H1 (cell line): ENCODE measurements at regions not wholly inside any gene's neighbourhood (a gene's known extent, or its start where the extent isn't known, plus 50 kb on each side); places are given as distances from the start of the nearest gene placed in this dataset.
"Not testable (repeated sequence)": the region's sequence is repeated elsewhere in the genome, so short reads cannot be mapped to it uniquely, and the experiment has no call there.

Experiments
- CTCF ChIA-PET: fragments of 300-600 bp; sonication (Branson Sonifier 250); formaldehyde crosslinking; loops from one replicate; lab custom pipeline; 2021; ENCODE audit not compliant: partially characterized antibody; lab: Charles Lee
- POLR2A ChIA-PET: fragments of 300-600 bp; sonication (Branson Sonifier 250); formaldehyde crosslinking; loops from one replicate; lab custom pipeline; 2021; ENCODE audit warnings: inconsistent platforms; ENCODE audit not compliant: partially characterized antibody; lab: Charles Lee
- DNase-seq, 2 experiments: peaks; one replicate each; pipeline versions ENCODE4 v3.0.0 to v3.0.0-alpha.2; 2010 to 2022; ENCODE audit warnings: low spot score in 2 of 2, low read depth in 1 of 2, mixed read lengths in 1 of 2
- FAIRE-seq: peaks from 2 replicates; lab custom pipeline; 2011; peaks lifted over from hg19 to GRCh38; lab: Jason Lieb, UNC
- H2AFZ ChIP-seq: 2 replicates; pipeline ENCODE4 v1.8.1; 2012; ENCODE audit warnings: low read length, inconsistent platforms
- H2AK5ac ChIP-seq: 2 replicates; pipeline ENCODE4 v1.6.1; 2013; ENCODE audit warnings: low read depth, low read length
- H2BK120ac ChIP-seq: replicated peaks from 2 replicates; pipeline ENCODE3; 2013; ENCODE audit warnings: low read depth, low read length, inconsistent platforms
- H2BK12ac ChIP-seq: 2 replicates; pipeline ENCODE4 v1.6.1; 2013; ENCODE audit warnings: low read depth, low read length
- H2BK15ac ChIP-seq: 2 replicates; pipeline ENCODE4 v1.6.1; 2013; ENCODE audit warnings: low read length
- H2BK20ac ChIP-seq: 2 replicates; pipeline ENCODE4 v1.6.1; 2013; ENCODE audit warnings: low read length
- H2BK5ac ChIP-seq: 2 replicates; pipeline ENCODE4 v1.6.1; 2013; ENCODE audit warnings: low read depth, low read length
- H3K14ac ChIP-seq: 2 replicates; pipeline ENCODE4 v1.6.1; 2013; ENCODE audit warnings: inconsistent platforms; ENCODE audit not compliant: insufficient read length
- H3K18ac ChIP-seq: 2 replicates; pipeline ENCODE4 v1.6.1; 2013; ENCODE audit warnings: low read length; ENCODE audit errors: extremely low read depth
- H3K23ac ChIP-seq: 2 replicates; pipeline ENCODE4 v1.6.1; 2013; ENCODE audit warnings: inconsistent platforms; ENCODE audit not compliant: insufficient read length
- H3K23me2 ChIP-seq: 2 replicates; pipeline ENCODE4 v1.6.1; 2013; ENCODE audit warnings: low read depth, low read length
- H3K27ac ChIP-seq: 2 replicates; pipeline ENCODE4 v1.6.1; 2011; ENCODE audit warnings: low read depth, low read length, inconsistent platforms
- H3K27me3 ChIP-seq, 4 experiments: replicated peaks in 1 of 4; 1 replicate in 1 of 4; 2 replicates in 3 of 4; pipeline versions ENCODE4 v1.6.1 to v1.8.1; 2011 to 2013; ENCODE audit warnings: low read length in 3 of 4, mild to moderate bottlenecking in 3 of 4, inconsistent platforms in 2 of 4, mixed read lengths in 2 of 4, moderate library complexity in 1 of 4; ENCODE audit not compliant: control insufficient read depth in 3 of 4, insufficient read depth in 3 of 4; ENCODE audit errors: extremely low read depth in 1 of 4
- H3K36me3 ChIP-seq, 4 experiments: 2 replicates each; pipeline versions ENCODE4 v1.6.1 to v1.8.1; 2011 to 2013; ENCODE audit warnings: mild to moderate bottlenecking in 4 of 4, low read length in 3 of 4, moderate library complexity in 2 of 4, control low read depth in 1 of 4, inconsistent platforms in 1 of 4; ENCODE audit not compliant: insufficient read depth in 4 of 4, control insufficient read depth in 2 of 4
- H3K4ac ChIP-seq: replicated peaks from 2 replicates; pipeline ENCODE3; 2013; ENCODE audit warnings: low read length, low read depth, mixed read lengths, inconsistent platforms; ENCODE audit not compliant: insufficient read length
- H3K4me1 ChIP-seq, 4 experiments: replicated peaks in 1 of 4; 1 replicate in 1 of 4; 2 replicates in 3 of 4; pipeline versions ENCODE4 v1.6.1 to v1.8.1; 2011 to 2013; ENCODE audit warnings: low read length in 3 of 4, inconsistent platforms in 2 of 4, mixed read lengths in 1 of 4; ENCODE audit not compliant: insufficient read depth in 4 of 4, control insufficient read depth in 3 of 4
- H3K4me2 ChIP-seq, 2 experiments: 2 replicates each; pipeline versions ENCODE4 v1.6.1 to v1.8.1; 2011 to 2013; ENCODE audit warnings: low read depth in 2 of 2, low read length in 2 of 2, control low read depth in 1 of 2, inconsistent platforms in 1 of 2, mild to moderate bottlenecking in 1 of 2; ENCODE audit not compliant: insufficient read depth in 1 of 2
- H3K4me3 ChIP-seq, 4 experiments: fragments of 200-600, 300-600 bp in 1 of 4; sonication (generic), shearing (Covaris generic), sonication (Bioruptor Twin) in 1 of 4; 2 replicates each; pipeline versions ENCODE4 v1.5.1 to v1.8.1; 2011 to 2016; ENCODE audit warnings: low read length in 4 of 4, low read depth in 3 of 4, control low read depth in 2 of 4, inconsistent platforms in 2 of 4, mild to moderate bottlenecking in 2 of 4, mixed read lengths in 1 of 4, moderate library complexity in 1 of 4; ENCODE audit not compliant: insufficient read depth in 2 of 4; ENCODE audit errors: extremely low read depth in 1 of 4
- H3K56ac ChIP-seq: replicated peaks from 2 replicates; pipeline ENCODE3; 2013; ENCODE audit warnings: low read depth, mild to moderate bottlenecking, mixed read lengths, low read length, inconsistent platforms; ENCODE audit not compliant: insufficient read length
- H3K79me1 ChIP-seq: 2 replicates; pipeline ENCODE4 v1.6.1; 2013; ENCODE audit warnings: low read depth, low read length, control low read depth
- H3K79me2 ChIP-seq, 2 experiments: 2 replicates each; pipeline versions ENCODE4 v1.6.1 to v1.8.1; 2012 to 2013; ENCODE audit warnings: low read length in 2 of 2, mild to moderate bottlenecking in 2 of 2, inconsistent platforms in 1 of 2; ENCODE audit not compliant: insufficient read depth in 2 of 2, control insufficient read depth in 1 of 2
- H3K9ac ChIP-seq, 4 experiments: replicated peaks in 1 of 4; 1 replicate in 1 of 4; 2 replicates in 3 of 4; pipeline versions ENCODE4 v1.6.1 to v1.8.1; 2011 to 2013; ENCODE audit warnings: low read depth in 3 of 4, low read length in 3 of 4, control low read depth in 2 of 4, mild to moderate bottlenecking in 2 of 4, moderate library complexity in 2 of 4, inconsistent platforms in 1 of 4; ENCODE audit errors: extremely low read depth in 1 of 4
- H3K9me3 ChIP-seq, 2 experiments: 2 replicates each; pipeline versions ENCODE4 v1.6.1 to v1.8.1; 2012 to 2013; ENCODE audit warnings: mild to moderate bottlenecking in 2 of 2, moderate library complexity in 2 of 2, control low read depth in 1 of 2, inconsistent platforms in 1 of 2, low read depth in 1 of 2, low read length in 1 of 2, mixed read lengths in 1 of 2; ENCODE audit not compliant: insufficient read depth in 2 of 2
- H4K20me1 ChIP-seq, 2 experiments: replicated peaks in 1 of 2; 2 replicates each; pipeline versions ENCODE3 to v1.8.1; 2011 to 2013; ENCODE audit warnings: inconsistent platforms in 2 of 2, low read length in 2 of 2, mild to moderate bottlenecking in 1 of 2; ENCODE audit not compliant: insufficient read depth in 2 of 2, control insufficient read depth in 1 of 2
- H4K5ac ChIP-seq: 2 replicates; pipeline ENCODE4 v1.6.1; 2013; ENCODE audit warnings: low read length, low read depth, mixed read lengths, inconsistent platforms; ENCODE audit not compliant: insufficient read length
- H4K8ac ChIP-seq: 2 replicates; pipeline ENCODE4 v1.8.0; 2013; ENCODE audit warnings: mild to moderate bottlenecking, moderate library complexity, low read length, inconsistent platforms; ENCODE audit not compliant: insufficient read depth; ENCODE audit errors: extremely low read depth
- H4K91ac ChIP-seq: replicated peaks from 2 replicates; pipeline ENCODE3; 2013; ENCODE audit warnings: low read length, mixed read lengths, inconsistent platforms; ENCODE audit not compliant: insufficient read length
- EP300 ChIP-seq, 2 experiments: IDR thresholded peaks; 1 replicate in 1 of 2; 2 replicates in 1 of 2; pipeline ENCODE4 v1.6.1; 2011 to 2012; ENCODE audit warnings: low read depth in 2 of 2, low read length in 2 of 2, mild to moderate bottlenecking in 2 of 2, borderline replicate concordance in 1 of 2, inconsistent platforms in 1 of 2, moderate library complexity in 1 of 2
- FOSL1 ChIP-seq: IDR thresholded peaks from 2 replicates; pipeline ENCODE4 v1.6.1; 2011; ENCODE audit warnings: mild to moderate bottlenecking, low read depth, low read length, moderate library complexity; ENCODE audit not compliant: insufficient read depth
- NANOG ChIP-seq: IDR thresholded peaks from 2 replicates; pipeline ENCODE4 v1.6.1; 2011; ENCODE audit warnings: low read length, low read depth, mild to moderate bottlenecking, inconsistent platforms; ENCODE audit not compliant: insufficient read depth, poor library complexity, severe bottlenecking
- TBP ChIP-seq: IDR thresholded peaks from 2 replicates; pipeline ENCODE4 v1.6.1; 2011; ENCODE audit warnings: low read depth, low read length, improper control_type of control experiment
- YY1 ChIP-seq: IDR thresholded peaks from 2 replicates; pipeline ENCODE4 v1.6.1; 2011; ENCODE audit warnings: low read depth, mild to moderate bottlenecking, low read length

DNA sequence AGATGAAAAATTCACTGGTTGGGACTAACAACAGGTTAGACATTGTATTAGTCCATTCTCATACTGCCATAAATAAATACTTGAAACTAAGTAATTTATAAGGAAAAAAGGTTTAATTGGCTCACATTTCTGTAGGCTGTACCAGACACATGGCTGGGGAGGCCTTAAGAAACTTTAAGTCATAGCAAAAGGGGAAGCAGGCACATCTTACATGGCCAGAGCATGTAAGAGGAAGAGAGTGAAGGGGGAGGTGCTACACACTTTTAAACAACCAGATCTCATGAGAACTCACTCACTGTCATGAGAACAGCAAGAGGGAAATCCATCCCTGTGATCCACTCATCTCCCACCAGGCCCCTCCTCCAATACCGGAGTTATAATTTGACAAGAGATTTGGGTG, 125.9 kb downstream of the SUCLA2 start (continued):
- TF ChIP-seq EP300 (IDR thresholded peaks at IDR 0.05; ENCODE audit: borderline replicate concordance in 1 of 2, low read depth in 2 of 2, low read length in 2 of 2) (no peak), YY1 (no peak), NANOG (no peak), FOSL1 (no peak), TBP (no peak)

- POLR2A ChIA-PET, DNase-seq, H4K8ac ChIP-seq, H3K79me1 ChIP-seq, H2BK120ac ChIP-seq, H3K4ac ChIP-seq, H2AFZ ChIP-seq, H4K5ac ChIP-seq, H3K56ac ChIP-seq, H2BK20ac ChIP-seq, H3K4me2 ChIP-seq, H3K9ac ChIP-seq, H3K36me3 ChIP-seq, H3K27me3 ChIP-seq, H3K18ac ChIP-seq, H4K91ac ChIP-seq, H3K79me2 ChIP-seq, H2BK5ac ChIP-seq, H3K14ac ChIP-seq, H2AK5ac ChIP-seq, H4K20me1 ChIP-seq, H3K23ac ChIP-seq, H3K23me2 ChIP-seq, H2BK12ac ChIP-seq, FAIRE-seq, H3K4me3 ChIP-seq, H2BK15ac ChIP-seq, H3K4me1 ChIP-seq, H3K27ac ChIP-seq: not testable (repeated sequence)
- CTCF ChIA-PET, result interaction anchor here (0.7 kb wide), 1 partner anchor 749 kb away, joined by 3 read pairs; no protein-coding TSS in a partner anchor
- peaks cover 16 to 18% of the 10 kb centered on the region in 2 experiments for H3K9me3 ChIP-seq
Measured at GRCh38 chr13:47873987-47874386, 127.1 kb downstream of the SUCLA2 start.
